NCI-H774 (cell line): ENCODE measurements at regions not wholly inside any gene's neighbourhood (a gene's known extent, or its start where the extent isn't known, plus 50 kb on each side); places are given as distances from the start of the nearest gene placed in this dataset.
A peak's percentile ranks its signal among the peaks of the same experiment; 100 is the strongest.
"Not testable (repeated sequence)": the region's sequence is repeated elsewhere in the genome, so short reads cannot be mapped to it uniquely, and the experiment has no call there.

Experiments
- DNase-seq: peaks from one replicate; lab custom pipeline; 2025; lab: John Stamatoyannopoulos, UW

DNA sequence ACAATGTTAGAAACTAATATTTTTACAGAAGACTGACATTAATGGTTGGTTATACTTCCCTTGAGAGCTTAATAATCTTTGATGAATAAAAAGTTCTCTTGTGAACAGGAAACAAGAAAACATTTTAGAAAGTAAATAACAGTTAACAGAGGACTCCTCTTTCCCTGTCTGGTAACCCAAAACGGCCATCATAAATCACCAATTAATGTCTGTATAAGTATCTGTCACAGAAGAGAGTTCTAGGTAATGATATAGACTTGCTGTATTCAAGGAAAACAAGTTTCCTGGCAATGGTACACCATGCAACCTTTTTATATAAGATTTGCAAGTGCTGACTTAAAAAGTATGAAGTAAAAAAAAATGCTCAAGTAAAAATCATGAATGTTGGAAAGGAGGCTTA lies 426.7 kb downstream of the SOX2 start:
- DNase-seq = no peak

DNA sequence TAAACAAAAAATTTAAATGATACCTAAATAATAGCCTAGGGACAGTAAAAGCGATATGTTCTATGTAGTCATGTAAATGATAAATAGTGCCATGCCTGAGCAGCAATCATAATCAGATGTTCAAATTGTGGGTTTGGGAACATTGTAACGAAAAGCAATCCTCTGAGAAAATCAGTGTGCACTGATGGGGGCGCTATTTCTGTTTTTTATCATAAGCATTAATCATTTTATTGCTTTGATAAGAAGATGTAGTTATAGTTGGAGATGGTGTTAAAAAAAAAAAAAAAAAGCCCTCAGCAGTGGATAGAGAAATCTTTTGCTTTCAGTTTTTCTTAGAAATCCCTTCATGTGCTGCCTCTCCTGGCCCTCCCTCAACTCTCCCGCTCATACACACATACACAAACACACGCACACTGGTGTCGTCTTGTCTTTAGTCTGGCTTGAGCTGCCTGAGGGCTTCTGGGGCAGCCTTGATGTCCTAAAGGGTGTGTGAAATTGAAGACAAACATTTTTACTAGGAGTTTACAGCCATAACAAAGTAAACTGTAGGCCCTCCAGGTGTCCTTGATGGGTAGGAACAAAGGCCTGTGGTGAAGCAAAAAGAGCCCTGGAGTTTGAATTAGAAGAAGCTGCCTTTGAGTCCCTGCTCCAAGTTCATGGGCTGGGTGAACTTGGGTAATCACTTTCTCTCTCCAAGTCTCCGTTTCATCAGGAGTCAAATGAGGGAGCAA lies 428.1 kb downstream of the SOX2 start:
- no peak for DNase-seq

DNA sequence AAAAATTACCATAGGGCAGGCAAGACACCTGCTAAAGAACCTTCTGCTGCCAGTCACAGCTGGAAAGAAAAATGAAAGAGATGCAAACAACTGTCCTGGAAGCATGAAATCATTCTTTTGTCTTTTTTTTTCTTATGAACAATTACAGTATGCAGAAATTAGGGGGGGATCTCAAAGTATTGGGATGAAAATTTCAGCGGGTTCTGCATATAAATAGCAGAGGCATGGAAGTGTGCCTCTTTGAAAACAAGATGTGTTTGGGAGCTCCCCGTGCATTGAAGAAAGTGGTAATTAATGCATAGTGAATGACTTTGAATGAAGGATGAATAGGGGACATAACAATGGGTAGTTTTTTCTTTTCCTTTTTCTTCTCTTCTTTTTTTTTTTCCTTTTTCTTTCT lies 431.2 kb downstream of the SOX2 start:
- no peak for DNase-seq

DNA sequence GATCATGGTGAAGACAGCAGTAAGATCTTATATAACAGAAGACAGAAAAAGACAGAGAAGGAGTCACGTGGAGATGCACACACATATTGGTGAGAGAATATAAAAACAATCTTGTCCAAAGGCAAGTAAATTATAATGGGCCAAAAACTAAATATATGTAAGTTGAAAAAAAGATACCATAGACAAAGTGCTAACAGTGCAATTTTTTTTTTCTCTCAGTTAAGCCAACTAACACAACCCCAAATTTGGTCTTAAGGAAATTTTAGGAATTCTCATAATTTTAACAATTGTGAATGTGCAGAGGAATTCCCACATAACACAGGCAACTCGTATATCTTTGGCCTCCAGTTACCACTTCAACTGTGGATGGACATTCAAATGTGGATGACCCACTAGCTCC lies 432.2 kb downstream of the SOX2 start:
- no peak for DNase-seq

DNA sequence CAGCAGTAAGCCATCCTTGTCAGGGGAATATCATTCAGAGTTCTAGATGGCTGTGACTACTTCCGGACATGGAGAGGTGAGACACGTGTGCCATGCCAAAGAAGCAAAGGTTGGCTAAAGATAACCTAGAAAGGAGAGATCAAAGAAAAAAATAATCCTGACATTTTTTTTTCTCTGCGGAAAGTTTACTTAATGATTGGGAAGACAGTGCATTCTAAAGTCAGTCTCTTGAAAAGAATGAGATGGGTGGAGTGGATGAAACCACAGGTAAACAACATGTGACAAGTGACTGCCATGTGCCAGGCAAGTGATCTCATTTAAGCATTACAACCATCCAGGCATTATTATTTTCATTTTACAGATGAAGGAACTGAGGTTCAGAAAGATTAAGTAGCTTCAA lies 436.6 kb downstream of the SOX2 start:
- DNase-seq = no peak

DNA sequence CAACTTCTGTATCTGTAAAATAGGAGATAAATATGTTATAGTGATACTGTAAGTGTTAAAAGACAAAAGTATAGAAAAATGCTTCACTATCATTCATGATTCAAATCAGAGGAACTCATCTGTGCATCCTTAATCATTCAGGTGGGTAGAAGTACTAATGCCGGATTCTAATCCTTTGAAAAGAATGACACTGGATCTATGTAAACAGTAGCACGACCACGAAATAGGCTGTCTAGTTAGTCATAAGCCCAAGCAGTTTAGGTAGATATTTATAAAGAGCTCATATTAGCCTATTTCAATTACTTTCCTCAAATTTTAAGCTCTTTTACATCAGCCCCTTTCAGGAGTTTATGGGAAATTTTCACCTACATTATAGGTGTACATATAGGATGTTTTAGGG lies 437.9 kb downstream of the SOX2 start:
- DNase-seq = no peak

DNA sequence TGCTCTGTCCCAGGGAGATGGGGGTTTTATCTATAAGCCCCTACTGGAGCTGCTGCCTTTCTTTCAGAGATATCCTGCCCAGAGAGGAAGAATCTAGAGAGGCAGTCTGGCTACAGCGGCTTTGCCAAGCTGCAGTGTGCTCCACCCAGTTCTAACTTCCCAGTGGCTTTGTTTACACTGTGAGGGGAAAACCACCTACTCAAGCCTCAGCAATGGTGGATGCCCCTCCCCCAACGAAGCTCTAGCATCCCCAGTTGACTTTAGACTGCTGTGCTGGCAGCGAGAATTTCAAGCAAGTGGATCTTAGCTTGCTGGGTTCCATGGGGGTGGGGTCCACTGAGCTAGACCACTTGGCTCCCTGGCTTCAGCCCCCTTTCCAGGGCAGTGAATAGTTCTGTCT lies 444.6 kb downstream of the SOX2 start:
- not testable (repeated sequence) for DNase-seq

DNA sequence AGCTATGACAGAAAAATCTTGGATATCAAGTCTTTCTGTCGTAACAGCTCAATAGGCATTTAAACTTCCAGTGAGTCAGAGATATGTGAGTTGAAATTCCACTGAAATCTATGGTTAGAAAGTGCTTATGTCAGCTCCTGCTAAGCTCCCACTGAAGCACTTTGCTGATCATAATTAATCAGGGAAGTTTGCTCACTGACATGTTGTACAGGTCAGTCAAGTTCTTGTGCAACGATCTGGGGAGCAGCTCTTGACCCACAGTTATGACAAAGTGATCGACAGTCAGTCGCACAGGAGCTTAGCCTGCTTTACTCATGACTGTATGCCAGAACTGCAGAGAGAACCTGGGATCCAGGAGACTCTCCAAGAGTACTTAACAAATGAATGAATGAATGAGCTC lies 453.5 kb downstream of the SOX2 start:
- no peak for DNase-seq

DNA sequence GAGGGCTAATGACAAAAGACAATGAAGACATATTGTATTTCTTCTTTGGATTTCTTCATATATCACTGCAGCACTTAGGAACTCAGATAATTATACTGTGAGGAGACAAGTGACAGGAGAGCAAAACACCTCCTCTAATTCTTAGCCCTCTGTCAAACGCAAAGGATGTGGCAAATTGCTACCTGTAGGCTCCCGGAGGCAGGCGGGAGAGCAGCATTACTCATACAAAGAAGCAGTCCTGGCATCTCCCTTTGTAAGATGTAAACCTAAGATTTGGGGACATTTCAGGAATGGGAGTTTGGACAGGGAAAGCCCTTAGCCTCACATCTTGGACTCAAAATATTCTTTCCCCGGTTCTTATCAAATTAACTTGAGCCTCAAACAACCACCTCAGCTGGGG lies 460.8 kb downstream of the SOX2 start:
- no peak for DNase-seq

DNA sequence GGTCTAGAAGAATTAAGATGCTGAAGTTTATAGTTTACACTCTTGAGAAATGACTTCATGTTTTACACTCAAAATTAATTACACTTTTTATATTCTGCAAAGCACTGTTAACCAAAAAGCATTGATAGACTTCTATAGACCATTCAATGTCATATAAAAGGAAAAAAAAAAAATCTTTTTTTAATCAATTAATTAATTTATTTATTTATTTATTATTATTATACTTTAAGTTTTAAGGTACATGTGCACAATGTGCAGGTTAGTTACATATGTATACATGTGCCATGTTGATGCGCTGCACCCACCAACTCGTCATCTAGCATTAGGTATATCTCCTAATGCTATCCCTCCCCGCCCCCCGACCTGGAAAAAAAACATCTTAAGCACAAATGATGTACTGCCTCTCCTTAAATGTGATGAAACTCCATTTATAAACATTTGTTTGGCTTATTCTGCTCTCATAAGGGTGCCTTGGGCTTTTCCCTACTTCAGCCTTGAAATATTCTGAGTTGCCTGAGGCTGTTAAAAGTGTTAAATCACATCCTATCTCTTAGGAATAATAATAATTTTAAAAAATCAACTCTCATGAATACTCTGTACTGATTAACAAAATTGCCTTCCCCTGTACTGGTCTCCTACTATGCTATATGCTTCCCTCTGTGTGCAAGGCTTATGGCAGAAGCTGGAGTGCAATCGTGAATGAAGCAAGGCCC lies 466.9 kb downstream of the SOX2 start:
- DNase-seq = no peak

DNA sequence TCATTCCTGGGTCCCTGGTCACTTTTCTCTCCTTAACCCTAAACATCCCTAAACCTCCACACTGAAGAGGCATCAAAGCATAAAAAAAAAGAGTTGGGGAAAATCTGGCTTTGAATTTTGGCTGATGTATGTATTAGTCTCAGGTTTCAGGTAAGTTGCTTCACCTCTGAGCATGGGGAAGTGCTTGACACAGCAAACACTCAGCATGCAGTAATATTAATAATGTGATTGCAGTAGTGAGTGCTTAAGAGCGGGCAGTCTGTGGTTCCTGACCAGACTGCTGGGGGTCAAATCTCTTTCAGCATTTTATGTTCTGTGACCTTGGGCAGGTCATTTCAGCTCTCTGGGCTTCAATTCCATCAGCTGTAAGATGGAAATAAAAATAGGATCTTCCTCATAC lies 467.9 kb downstream of the SOX2 start:
- DNase-seq = no peak

DNA sequence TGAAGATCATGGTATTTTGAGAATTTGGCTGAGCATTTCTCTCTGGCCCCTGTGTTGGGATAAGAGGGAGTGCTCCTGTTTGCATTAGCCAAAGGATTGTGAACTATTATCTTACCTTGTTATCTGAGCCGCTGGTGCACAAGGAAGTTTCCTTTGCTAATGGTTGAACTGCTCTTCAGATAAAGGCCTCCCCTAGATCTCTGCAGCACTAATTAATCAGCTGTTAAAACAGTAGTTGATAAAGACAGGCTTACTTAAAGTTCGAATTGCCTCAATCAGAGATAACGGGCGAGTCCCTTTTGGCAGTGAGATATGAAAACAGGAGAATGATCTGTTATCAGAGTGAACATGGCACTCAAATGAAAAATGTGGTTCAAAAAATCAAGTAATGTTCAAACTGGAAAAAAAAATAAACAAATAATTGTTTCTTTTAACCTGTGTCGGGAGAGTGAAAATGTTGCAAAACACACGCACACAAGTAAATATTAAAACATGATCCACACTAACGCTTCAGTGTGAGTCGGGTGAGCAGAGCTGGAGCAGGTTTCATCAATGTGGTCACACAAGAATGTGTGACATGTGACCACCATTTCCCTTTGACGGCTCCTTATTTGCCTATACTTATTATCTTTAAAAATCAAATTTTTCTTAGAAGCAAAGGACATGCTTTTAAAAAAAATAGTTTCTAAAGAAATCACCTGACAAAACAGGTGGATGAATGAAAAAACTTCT lies 469.1 kb downstream of the SOX2 start:
- peak; percentile 15 for DNase-seq

DNA sequence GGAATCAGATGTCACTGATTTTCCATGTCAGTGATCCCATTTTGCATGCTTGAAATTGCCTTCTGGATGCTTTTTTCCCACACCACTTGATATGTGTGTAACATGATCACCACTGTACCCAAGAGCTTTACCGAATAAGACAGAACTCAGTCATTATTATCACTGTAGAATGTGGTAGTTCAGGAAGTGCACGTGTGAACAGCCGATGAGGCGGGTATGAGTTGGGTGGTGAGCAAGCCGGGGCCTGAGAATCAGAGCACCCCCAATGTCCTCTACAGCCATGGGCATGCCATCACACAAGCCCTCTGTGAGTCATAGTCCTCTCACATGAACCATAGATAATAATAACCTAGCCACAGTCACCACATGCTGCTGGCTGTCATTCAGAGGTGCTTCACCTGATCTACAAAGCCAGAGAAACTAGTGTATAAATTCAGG lies 470.8 kb downstream of the SOX2 start:
- DNase-seq = no peak

DNA sequence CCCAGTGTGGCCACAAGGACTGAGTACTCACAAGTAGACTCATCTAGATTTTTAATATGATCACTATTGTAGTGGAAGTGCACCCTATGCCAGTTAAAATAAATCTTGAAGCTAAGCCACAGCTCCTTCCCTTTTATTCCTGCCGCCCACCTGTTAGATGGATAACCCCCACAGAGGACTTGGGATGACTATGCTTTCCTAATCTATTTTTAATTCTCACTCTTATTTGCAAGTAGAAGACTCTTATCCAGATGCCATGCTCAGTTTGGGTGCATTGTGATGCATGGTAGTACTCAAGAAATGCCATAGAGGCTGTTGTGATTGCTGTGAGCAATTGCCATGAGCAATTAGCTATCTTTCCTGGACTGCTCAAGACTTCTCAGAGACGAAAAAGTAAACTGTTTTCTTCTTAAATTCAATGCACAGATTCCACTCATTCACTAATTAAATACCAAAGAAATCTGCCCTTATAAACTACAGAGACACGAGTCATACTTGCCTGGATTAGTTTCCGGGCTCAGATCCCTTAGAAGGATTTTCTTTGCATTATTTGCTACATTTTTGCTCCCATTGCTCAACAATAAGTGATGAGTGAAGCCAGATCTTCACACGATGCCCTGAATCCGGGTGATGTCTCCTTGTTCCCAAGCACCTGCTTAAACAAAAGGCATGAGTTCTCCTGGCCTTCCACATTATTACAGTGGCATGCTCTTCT lies 472.1 kb downstream of the SOX2 start:
- DNase-seq = no peak

DNA sequence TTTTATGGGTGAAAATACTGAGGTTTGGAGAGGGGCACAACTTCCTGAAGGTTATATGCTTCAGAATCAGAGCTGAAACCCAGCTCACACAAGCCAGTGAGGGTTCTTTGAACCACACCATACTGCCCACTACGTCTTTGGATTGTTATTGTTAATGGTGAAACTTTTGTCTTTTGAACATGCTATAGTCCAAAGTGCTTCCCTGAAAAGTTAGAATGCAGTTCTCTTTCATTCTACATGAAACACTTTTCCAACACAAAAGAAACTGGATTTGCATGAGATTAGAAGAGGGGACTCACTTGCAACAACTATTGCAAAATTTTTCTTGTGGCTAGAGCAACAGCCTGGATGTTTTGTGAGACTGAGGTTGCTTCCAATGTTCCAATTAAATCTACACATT lies 473.6 kb downstream of the SOX2 start:
- DNase-seq = no peak

DNA sequence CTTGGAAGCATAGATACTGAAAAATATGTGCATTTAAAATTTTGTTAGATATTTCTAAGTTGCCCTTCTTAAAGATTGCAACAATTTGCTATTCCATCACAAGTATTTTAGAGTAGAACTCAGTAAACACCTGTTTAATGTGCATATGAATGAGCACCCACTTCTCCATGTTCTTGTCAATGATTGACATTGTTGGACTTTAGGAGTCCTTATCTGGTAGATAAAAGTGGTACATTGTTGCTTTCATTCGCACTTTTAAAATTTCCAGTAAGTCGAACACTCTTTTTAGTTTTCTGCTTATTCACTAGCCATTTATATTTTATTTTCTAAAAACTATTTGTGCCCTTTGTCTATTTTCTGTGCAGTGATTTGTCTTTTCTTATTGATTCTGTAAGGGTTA lies 478.3 kb downstream of the SOX2 start:
- DNase-seq = no peak

DNA sequence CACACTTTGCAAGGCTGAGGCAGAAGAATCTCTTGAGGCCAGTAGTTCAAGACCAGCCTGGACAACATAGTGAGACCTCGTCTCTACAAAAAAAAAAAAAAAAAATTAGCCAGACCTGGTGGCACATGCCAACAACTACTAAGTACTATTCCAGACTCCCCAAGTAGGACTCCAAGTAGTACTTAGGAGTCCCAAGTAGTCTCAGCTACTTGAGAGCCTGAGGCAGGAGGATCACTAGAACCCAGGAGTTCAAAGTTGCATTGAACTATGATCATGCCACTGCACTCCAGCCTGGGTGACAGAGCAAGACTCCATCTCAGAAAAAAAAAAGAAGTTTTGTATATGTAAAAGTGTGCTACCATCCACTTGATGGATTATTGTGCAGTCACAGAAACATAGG lies 486.6 kb downstream of the SOX2 start:
- DNase-seq = no peak

DNA sequence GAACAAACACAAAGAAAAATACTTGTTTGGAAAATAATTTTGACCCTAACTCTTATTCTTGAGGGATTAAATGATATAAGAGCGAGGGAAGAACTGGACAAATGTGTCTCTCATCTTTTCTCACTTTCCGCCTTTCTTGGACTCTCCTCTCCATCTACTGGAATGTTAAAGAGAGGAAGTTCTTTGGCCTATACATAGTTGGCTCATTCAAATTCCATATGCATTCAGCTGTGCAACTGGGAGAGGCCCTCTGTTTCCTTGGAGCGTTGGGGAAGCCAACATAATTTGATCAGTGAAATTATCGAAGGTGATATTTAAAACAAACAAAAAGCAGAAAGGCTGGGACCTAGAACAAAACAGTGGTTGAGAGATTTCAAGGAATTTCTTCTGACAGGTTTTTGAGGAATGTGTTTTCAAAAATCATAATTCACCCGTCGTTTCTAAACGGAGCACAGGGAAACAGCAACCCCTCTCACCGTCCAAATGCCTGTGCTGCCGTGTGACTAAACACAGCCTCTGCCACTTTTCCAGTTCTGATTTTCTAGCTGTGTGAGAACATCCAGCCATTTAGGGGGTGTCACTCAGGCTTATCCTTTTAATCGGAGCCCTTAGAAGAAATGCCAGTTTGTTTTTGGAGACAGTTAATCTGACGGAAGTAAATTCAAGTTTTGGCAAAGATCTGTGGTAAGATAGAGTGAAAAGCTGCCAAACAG lies 489.9 kb downstream of the SOX2 start:
- no peak for DNase-seq

DNA sequence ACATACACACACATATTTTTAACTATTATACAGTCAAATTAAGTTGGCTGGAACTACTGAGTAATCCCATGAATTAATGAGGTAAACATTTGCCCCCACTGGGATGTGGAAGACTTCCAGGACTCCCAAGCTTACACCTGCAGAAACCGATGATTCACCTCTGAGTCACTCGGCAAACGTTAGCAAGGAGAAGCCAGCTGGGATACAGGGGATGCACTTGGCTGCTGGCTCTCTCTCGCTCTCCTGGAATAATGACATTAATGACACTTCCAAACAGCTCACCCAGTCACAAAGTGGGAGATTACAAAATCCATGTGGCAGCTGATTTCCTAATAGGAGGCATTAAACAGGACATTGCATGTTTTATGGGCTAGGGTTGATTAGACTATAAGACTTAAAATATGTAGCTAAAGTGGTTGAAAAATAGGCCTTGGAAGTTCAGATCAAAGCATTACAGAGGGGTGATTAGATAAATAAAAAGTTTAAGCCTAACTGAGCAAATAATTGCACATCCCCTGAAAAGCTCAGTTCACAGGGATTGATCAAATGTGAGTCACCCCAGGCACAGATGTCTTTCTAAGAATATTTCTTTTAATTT lies 500.9 kb downstream of the SOX2 start:
- peak; percentile 99 for DNase-seq

DNA sequence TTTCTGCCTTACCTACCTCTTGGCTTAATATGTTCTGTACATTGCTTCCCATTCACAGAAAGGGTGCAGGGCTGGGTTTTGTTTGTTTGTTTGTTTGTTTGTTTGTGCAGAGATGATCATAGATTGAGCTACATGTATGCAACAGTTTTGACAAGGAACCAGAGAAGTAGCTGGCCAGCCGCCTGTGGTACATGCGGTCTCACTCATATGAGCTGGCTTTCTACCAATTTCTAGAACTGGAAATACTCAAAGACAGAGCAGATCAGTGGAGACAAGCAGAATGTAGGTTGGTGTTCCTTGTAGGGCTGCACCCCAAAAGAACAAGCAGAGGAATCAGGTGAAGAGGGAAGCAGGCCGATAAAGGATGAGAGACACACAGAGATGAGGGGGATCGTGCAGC lies 502.7 kb downstream of the SOX2 start:
- DNase-seq = no peak

DNA sequence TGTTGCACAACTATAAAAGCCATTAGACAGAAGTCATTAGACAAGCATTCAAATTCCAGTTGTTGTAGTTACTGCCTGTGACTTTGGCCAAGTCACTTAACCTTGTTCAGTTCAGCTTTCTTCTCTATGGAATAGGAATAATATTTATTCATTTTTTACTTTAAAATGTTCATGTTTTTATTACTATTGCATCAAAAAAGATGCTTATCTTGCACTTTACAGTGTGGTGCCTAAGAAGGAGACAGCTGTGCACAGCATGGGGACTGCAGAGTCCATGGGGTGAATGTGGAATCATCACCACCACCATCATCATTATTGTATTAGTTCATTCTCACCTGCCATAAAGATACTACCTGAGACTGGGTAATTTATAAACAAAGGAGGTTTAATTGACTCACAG lies 504.2 kb downstream of the SOX2 start:
- no peak for DNase-seq
